Ovary (tissue), 3 donors: ENCODE measurements at regions not wholly inside any gene's neighbourhood (a gene's known extent, or its start where the extent isn't known, plus 50 kb on each side); places are given as distances from the start of the nearest gene placed in this dataset.

Source experiments
- CTCF ChIP-seq, 3 donors: fragments of 450-650 bp in 2 of 3; fragments of 200-600 bp in 1 of 3; IDR thresholded peaks; one replicate each; pipeline versions ENCODE4 v1.5.1 to v1.8.0; 2016 to 2022; ENCODE audit warnings: antibody characterized with exemption in 3 of 3, mild to moderate bottlenecking in 1 of 3
- EP300 ChIP-seq: sonication (generic); formaldehyde crosslinking; IDR thresholded peaks from one replicate; pipeline ENCODE4 v1.6.1; 2017; ENCODE audit warnings: antibody characterized with exemption
- POLR2A ChIP-seq: fragments of 450-650 bp; IDR thresholded peaks from one replicate; pipeline ENCODE4 v1.6.1; 2017; ENCODE audit warnings: antibody characterized with exemption, mild to moderate bottlenecking, moderate library complexity
- donor health status: DM: no; HTN: no; CAD: no.

GRCh38 chr7:17710312-17710711 lies 230.0 kb downstream of the SNX13 start:
- TF ChIP-seq CTCF (IDR thresholded peaks at IDR 0.05), result no peak
- no peak for TF ChIP-seq POLR2A
- no peak for TF ChIP-seq EP300
